Astrocyte (in vitro differentiated cells and primary cell): ENCODE measurements at regions not wholly inside any gene's neighbourhood (a gene's known extent, or its start where the extent isn't known, plus 50 kb on each side); places are given as distances from the start of the nearest gene placed in this dataset.

ENCODE experiments used
- DNase-seq: peaks from one replicate; pipeline ENCODE4 v3.0.0-alpha.2; 2010; ENCODE audit warnings: low read depth
- FAIRE-seq: peaks from 2 replicates; lab custom pipeline; 2011; peaks lifted over from hg19 to GRCh38; lab: Jason Lieb, UNC
- H2AFZ ChIP-seq: 2 replicates; pipeline ENCODE4 v1.6.0; 2012; ENCODE audit warnings: low read depth, low read length, inconsistent platforms
- H3K27ac ChIP-seq: 2 replicates; pipeline ENCODE4 v1.5.1; 2011; ENCODE audit warnings: low read depth, low read length, inconsistent platforms
- H3K27me3 ChIP-seq: 2 replicates; pipeline ENCODE4 v1.6.0; 2011; ENCODE audit warnings: low read length, inconsistent platforms; ENCODE audit not compliant: insufficient read depth
- H3K36me3 ChIP-seq: 2 replicates; pipeline ENCODE4 v1.5.1; 2011; ENCODE audit warnings: low read length, inconsistent platforms; ENCODE audit not compliant: insufficient read depth
- H3K4me1 ChIP-seq: 2 replicates; pipeline ENCODE4 v1.5.1; 2011; ENCODE audit warnings: low read length, inconsistent platforms; ENCODE audit not compliant: insufficient read depth
- H3K4me2 ChIP-seq: 2 replicates; pipeline ENCODE4 v1.6.0; 2012; ENCODE audit warnings: low read length, inconsistent platforms
- H3K4me3 ChIP-seq: 2 replicates; pipeline ENCODE4 v1.5.1; 2011; ENCODE audit warnings: low read depth, mild to moderate bottlenecking, low read length, inconsistent platforms; ENCODE audit not compliant: insufficient read depth
- H3K79me2 ChIP-seq: 2 replicates; pipeline ENCODE4 v1.6.0; 2012; ENCODE audit warnings: mild to moderate bottlenecking, low read length, inconsistent platforms; ENCODE audit not compliant: insufficient read depth
- H3K9ac ChIP-seq: 2 replicates; pipeline ENCODE4 v1.6.0; 2012; ENCODE audit warnings: mild to moderate bottlenecking, low read length, inconsistent platforms
- H3K9me3 ChIP-seq: 2 replicates; pipeline ENCODE4 v1.5.1; 2012; ENCODE audit warnings: low read depth, mild to moderate bottlenecking, low read length, inconsistent platforms; ENCODE audit not compliant: insufficient read depth
- H4K20me1 ChIP-seq: 2 replicates; pipeline ENCODE4 v1.6.0; 2012; ENCODE audit warnings: low read length, inconsistent platforms; ENCODE audit not compliant: insufficient read depth
- H3K27ac Mint-ChIP-seq: one replicate; pipeline ENCODE4 v1.8.0; 2021; ENCODE audit warnings: mild to moderate bottlenecking, mixed read lengths; ENCODE audit not compliant: unreplicated experiment
- H3K27me3 Mint-ChIP-seq: one replicate; pipeline ENCODE4 v1.8.0; 2021; ENCODE audit warnings: low read depth, mixed read lengths; ENCODE audit not compliant: unreplicated experiment
- H3K36me3 Mint-ChIP-seq: one replicate; pipeline ENCODE4 v1.8.0; 2021; ENCODE audit warnings: low read depth, mixed read lengths; ENCODE audit not compliant: unreplicated experiment
- H3K4me1 Mint-ChIP-seq: one replicate; pipeline ENCODE4 v1.8.0; 2021; ENCODE audit warnings: low read depth, mixed read lengths; ENCODE audit not compliant: unreplicated experiment
- H3K4me3 Mint-ChIP-seq: one replicate; pipeline ENCODE4 v1.8.0; 2021; ENCODE audit warnings: mild to moderate bottlenecking, moderate library complexity, mixed read lengths; ENCODE audit not compliant: unreplicated experiment
- H3K9me3 Mint-ChIP-seq: one replicate; pipeline ENCODE4 v1.8.0; 2021; ENCODE audit warnings: mild to moderate bottlenecking, mixed read lengths; ENCODE audit not compliant: unreplicated experiment
- CTCF ChIP-seq: IDR thresholded peaks from 2 replicates; pipeline ENCODE4 v1.5.1; 2011; ENCODE audit warnings: low read depth, mild to moderate bottlenecking, inconsistent platforms, low read length, moderate library complexity; ENCODE audit not compliant: insufficient read depth
- EZH2 ChIP-seq: IDR thresholded peaks from 2 replicates; pipeline ENCODE4 v1.6.1; 2012; ENCODE audit warnings: mild to moderate bottlenecking, low read length, inconsistent platforms; ENCODE audit not compliant: insufficient read depth

DNA sequence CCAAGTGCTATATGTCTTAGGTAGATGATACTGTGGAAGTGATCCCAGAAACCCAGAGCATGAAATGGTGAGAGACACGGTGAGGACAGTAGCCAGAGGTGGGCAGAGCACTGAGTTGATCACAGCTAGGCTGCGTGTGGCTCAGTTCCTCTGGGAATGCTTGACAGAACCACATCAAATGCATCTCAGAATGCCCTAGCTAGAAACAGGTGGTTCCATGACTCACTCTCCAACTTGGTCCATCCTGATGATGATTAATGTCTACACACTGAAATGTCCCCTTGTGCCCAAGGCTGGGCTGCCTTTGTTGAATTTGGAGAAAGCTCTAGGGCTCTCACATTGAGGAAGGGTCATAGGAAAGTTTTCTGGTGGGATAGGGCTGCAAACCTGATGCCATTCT, 113.6 kb downstream of the ZNF518B start:
- no peaks in the 10 kb centered on the region for H3K79me2 ChIP-seq
- Mint-ChIP-seq H3K4me1 (peaks cover 21% of the 10 kb centered on the region), H3K9me3 (peaks cover 1% of the 10 kb centered on the region), H3K27ac (no peak overlapping the region), H3K27me3 (peaks cover 7% of the 10 kb centered on the region), H3K4me3 (no peak overlapping the region), H3K36me3 (no peaks in the 10 kb centered on the region)
- DNase-seq (no peak), FAIRE-seq (no peak)
- H2AFZ ChIP-seq: no peak overlapping the region
- H3K36me3 ChIP-seq: no peaks in the 10 kb centered on the region
- H3K4me2 ChIP-seq: no peak overlapping the region
- H3K9ac ChIP-seq: no peak overlapping the region
- no peaks in the 10 kb centered on the region for H4K20me1 ChIP-seq
- no peaks in the 10 kb centered on the region for H3K27me3 ChIP-seq
- no peak overlapping the region for H3K27ac ChIP-seq
- no peak overlapping the region for H3K4me3 ChIP-seq
- H3K9me3 ChIP-seq: no peaks in the 10 kb centered on the region
- no peaks in the 10 kb centered on the region for H3K4me1 ChIP-seq
- TF ChIP-seq EZH2: no peak
- TF ChIP-seq CTCF: no peak

DNA sequence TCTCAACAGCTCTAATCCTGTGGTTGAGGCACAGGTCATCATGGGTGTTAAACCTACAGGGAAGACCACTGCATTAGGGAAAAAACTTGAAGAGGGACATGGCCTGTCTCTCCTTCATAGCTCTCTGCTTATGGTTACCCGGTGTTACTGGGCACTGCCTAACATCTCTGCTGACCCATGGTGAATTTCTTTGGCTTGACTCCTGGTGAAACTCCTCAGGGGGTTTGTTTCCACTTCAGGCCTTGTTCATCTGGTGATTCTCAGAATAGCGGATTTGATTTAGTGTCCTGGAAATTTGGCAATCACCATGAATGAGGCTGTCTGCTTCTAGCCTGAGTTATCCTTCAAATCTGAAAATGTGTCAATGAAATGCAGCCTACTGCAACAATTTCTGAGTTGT, 114.4 kb downstream of the ZNF518B start:
- no peaks in the 10 kb centered on the region for H3K27me3 ChIP-seq
- peaks cover under 1% of the 10 kb centered on the region for H3K36me3 Mint-ChIP-seq
- H3K9me3 ChIP-seq: peaks cover 1% of the 10 kb centered on the region
- H4K20me1 ChIP-seq: no peaks in the 10 kb centered on the region
- no peak overlapping the region for H3K27ac ChIP-seq
- H3K27me3 Mint-ChIP-seq: peaks cover 7% of the 10 kb centered on the region
- no peak for FAIRE-seq
- no peak for DNase-seq
- H3K4me1 Mint-ChIP-seq: peaks cover 22% of the 10 kb centered on the region
- no peaks in the 10 kb centered on the region for H3K79me2 ChIP-seq
- H3K4me3 ChIP-seq: no peak overlapping the region
- no peak overlapping the region for H3K9ac ChIP-seq
- H3K4me3 Mint-ChIP-seq: no peak overlapping the region
- no peaks in the 10 kb centered on the region for H3K36me3 ChIP-seq
- H3K27ac Mint-ChIP-seq: no peak overlapping the region
- H3K4me2 ChIP-seq: no peak overlapping the region
- no peak for TF ChIP-seq EZH2
- no peak for TF ChIP-seq CTCF
- peaks cover 3% of the 10 kb centered on the region for H3K9me3 Mint-ChIP-seq
- H3K4me1 ChIP-seq: no peaks in the 10 kb centered on the region
- H2AFZ ChIP-seq: no peak overlapping the region

DNA sequence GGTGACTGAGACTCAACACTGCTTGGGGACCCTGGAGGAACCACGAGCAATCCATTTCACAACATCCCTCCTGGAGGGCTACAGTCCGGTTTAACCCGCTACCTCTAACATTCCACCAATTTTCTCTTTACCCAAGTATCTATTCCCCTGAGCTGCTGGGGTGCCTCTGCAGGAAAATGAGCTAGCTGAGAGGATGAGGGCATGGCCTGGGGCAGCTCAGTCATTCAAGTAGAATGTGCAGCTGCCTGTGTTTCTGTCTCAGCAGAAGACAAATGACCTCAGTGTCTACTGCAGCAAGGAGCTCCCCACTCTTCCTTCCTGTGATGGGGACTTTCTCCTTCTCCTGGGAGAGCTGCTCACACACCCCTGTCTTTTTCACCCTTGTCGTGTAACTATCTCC, 120.8 kb downstream of the ZNF518B start:
- Mint-ChIP-seq H3K4me3 (no peak overlapping the region), H3K27me3 (peaks cover under 1% of the 10 kb centered on the region), H3K4me1 (peaks cover 35% of the 10 kb centered on the region), H3K27ac (peak overlapping the region; percentile 88), H3K36me3 (peaks cover 3% of the 10 kb centered on the region), H3K9me3 (peaks cover 7% of the 10 kb centered on the region)
- Histone ChIP-seq H3K4me3 (no peak overlapping the region), H3K36me3 (no peaks in the 10 kb centered on the region), H4K20me1 (no peaks in the 10 kb centered on the region), H3K27me3 (no peaks in the 10 kb centered on the region), H3K4me1 (no peaks in the 10 kb centered on the region), H3K79me2 (no peaks in the 10 kb centered on the region), H2AFZ (no peak overlapping the region), H3K9ac (no peak overlapping the region), H3K4me2 (no peak overlapping the region), H3K9me3 (peaks cover 2% of the 10 kb centered on the region), H3K27ac (no peak overlapping the region)
- TF ChIP-seq CTCF (no peak), EZH2 (no peak)
- DNase-seq (no peak), FAIRE-seq (no peak)
